GM12878 (cell line): ENCODE measurements at regions not wholly inside any gene's neighbourhood (a gene's known extent, or its start where the extent isn't known, plus 50 kb on each side); places are given as distances from the start of the nearest gene placed in this dataset.

Source experiments
- ASH2L ChIP-seq: fragments of 300-600, 200-600 bp; sonication (generic); IDR thresholded peaks from 2 replicates; pipeline ENCODE4 v1.6.1; 2017; ENCODE audit warnings: low read depth, mild to moderate bottlenecking, borderline replicate concordance
- ATF7 ChIP-seq: fragments of 450-650 bp; IDR thresholded peaks from 2 replicates; pipeline ENCODE4 v1.6.1; 2016; ENCODE audit warnings: low read depth, mild to moderate bottlenecking
- CTCF ChIP-seq, 3 experiments: IDR thresholded peaks in 2 of 3; conservative IDR thresholded peaks in 1 of 3; 2 replicates each; pipeline ENCODE4 v1.5.1; 2011; ENCODE audit warnings: low read depth in 3 of 3, low read length in 3 of 3, mild to moderate bottlenecking in 3 of 3, control low read depth in 2 of 3, moderate library complexity in 2 of 3, inconsistent platforms in 1 of 3, mixed read lengths in 1 of 3; ENCODE audit not compliant: control insufficient read depth in 2 of 3, insufficient read depth in 1 of 3; ENCODE audit errors: extremely low read depth in 1 of 3
- EP300 ChIP-seq, 2 experiments: fragments of 150-350 bp in 1 of 2; IDR thresholded peaks; 2 replicates each; pipeline ENCODE4 v1.6.1; 2011 to 2012; ENCODE audit warnings: low read depth in 2 of 2, low read length in 2 of 2, borderline replicate concordance in 1 of 2, improper control_type of control experiment in 1 of 2, inconsistent platforms in 1 of 2; ENCODE audit not compliant: control insufficient read depth in 1 of 2
- RAD21 ChIP-seq: IDR thresholded peaks from 2 replicates; pipeline ENCODE4 v1.6.1; 2011; ENCODE audit warnings: mild to moderate bottlenecking, low read depth, low read length, moderate library complexity; ENCODE audit not compliant: insufficient read depth
- REST ChIP-seq: IDR thresholded peaks from 2 replicates; pipeline ENCODE4 v1.6.1; 2012; ENCODE audit warnings: mild to moderate bottlenecking, low read depth, low read length
- SP1 ChIP-seq: IDR thresholded peaks from one replicate; pipeline ENCODE4 v1.6.1; 2011; ENCODE audit warnings: low read depth, low read length
- SRF ChIP-seq, 2 experiments: IDR thresholded peaks; 2 replicates each; pipeline ENCODE4 v1.6.1; 2011; ENCODE audit warnings: low read depth in 2 of 2, low read length in 2 of 2, mild to moderate bottlenecking in 1 of 2, moderate library complexity in 1 of 2
- USF2 ChIP-seq: IDR thresholded peaks from 2 replicates; pipeline ENCODE4 v1.6.1; 2011; ENCODE audit warnings: low read depth, low read length, improper control_type of control experiment, borderline replicate concordance
- ZBTB33 ChIP-seq: fragments of 450-650 bp; IDR thresholded peaks from 2 replicates; pipeline ENCODE4 v1.6.1; 2017; ENCODE audit warnings: mild to moderate bottlenecking

GRCh38 chr6:44524476-44525227 lies 137.1 kb downstream of the CDC5L start:
- TF ChIP-seq CTCF (IDR thresholded peaks at IDR 0.05 in 2 of 3, conservative IDR thresholded peaks at IDR 0.05 in 1 of 3; ENCODE audit: control insufficient read depth in 2 of 3, extremely low read depth in 1 of 3, insufficient read depth in 1 of 3, low read depth in 3 of 3, low read length in 3 of 3) (no peak), REST (no peak), SP1 (no peak), USF2 (no peak), EP300 (IDR thresholded peaks at IDR 0.05; ENCODE audit: borderline replicate concordance in 1 of 2, control insufficient read depth in 1 of 2, low read depth in 2 of 2, low read length in 2 of 2) (no peak), ASH2L (no peak), ATF7 (no peak), ZBTB33 (no peak), RAD21 (no peak), SRF (IDR thresholded peaks at IDR 0.05; ENCODE audit: low read depth in 2 of 2, low read length in 2 of 2) (no peak)
